Duodenal mucosa (tissue), 2 donors: ENCODE measurements at regions not wholly inside any gene's neighbourhood (a gene's known extent, or its start where the extent isn't known, plus 50 kb on each side); places are given as distances from the start of the nearest gene placed in this dataset.
"Not testable (repeated sequence)": the region's sequence is repeated elsewhere in the genome, so short reads cannot be mapped to it uniquely, and the experiment has no call there.

ENCODE experiments used
- H3K27ac ChIP-seq: one replicate; pipeline ENCODE4 v1.7.0; 2013; ENCODE audit warnings: low read depth, low read length
- H3K27me3 ChIP-seq, 2 donors: one replicate each; pipeline ENCODE4 v1.7.0; 2013; ENCODE audit warnings: low read length in 2 of 2, control low read depth in 1 of 2; ENCODE audit not compliant: insufficient read depth in 2 of 2, control insufficient read depth in 1 of 2
- H3K36me3 ChIP-seq, 2 donors: one replicate each; pipeline ENCODE4 v1.7.0; 2013; ENCODE audit warnings: low read length in 2 of 2, control low read depth in 1 of 2; ENCODE audit not compliant: insufficient read depth in 2 of 2, control insufficient read depth in 1 of 2
- H3K4me1 ChIP-seq, 2 donors: one replicate each; pipeline ENCODE4 v1.7.0; 2013; ENCODE audit warnings: low read length in 2 of 2, control low read depth in 1 of 2; ENCODE audit not compliant: insufficient read depth in 2 of 2, control insufficient read depth in 1 of 2
- H3K4me3 ChIP-seq, 2 donors: one replicate each; pipeline ENCODE4 v1.7.0; 2013; ENCODE audit warnings: low read length in 2 of 2, low read depth in 1 of 2
- H3K9ac ChIP-seq, 2 donors: one replicate each; pipeline ENCODE4 v1.7.0; 2013; ENCODE audit warnings: low read length in 2 of 2, low read depth in 1 of 2
- H3K9me3 ChIP-seq, 2 donors: one replicate each; pipeline ENCODE4 v1.7.0; 2013; ENCODE audit warnings: low read length in 2 of 2, control low read depth in 1 of 2; ENCODE audit not compliant: control insufficient read depth in 1 of 2

DNA sequence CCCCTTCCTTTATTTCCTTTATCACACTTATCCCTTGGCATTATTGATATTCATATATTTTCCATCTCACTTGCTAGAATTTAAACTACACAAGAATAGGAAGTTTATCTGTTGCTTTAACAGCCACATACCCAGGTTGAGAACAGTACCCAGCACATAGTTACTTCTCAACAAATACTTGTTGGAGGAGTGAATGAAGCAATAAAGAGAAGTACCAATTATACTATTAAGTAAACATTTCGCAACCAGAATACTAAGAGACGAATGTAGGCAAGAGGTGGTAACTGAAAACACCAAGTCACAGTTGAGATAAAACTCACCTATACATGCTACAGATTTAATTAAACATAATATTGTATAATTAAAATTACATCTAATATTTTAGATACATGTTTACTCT, 110.9 kb downstream of the FSCB start:
- Histone ChIP-seq H3K4me3 (no peak overlapping the region), H3K9me3 (peaks cover 0 to 2% of the 10 kb centered on the region in 2 donors), H3K36me3 (no peaks in the 10 kb centered on the region), H3K27ac (no peak overlapping the region), H3K9ac (no peak overlapping the region), H3K4me1 (no peaks in the 10 kb centered on the region), H3K27me3 (no peaks in the 10 kb centered on the region)

DNA sequence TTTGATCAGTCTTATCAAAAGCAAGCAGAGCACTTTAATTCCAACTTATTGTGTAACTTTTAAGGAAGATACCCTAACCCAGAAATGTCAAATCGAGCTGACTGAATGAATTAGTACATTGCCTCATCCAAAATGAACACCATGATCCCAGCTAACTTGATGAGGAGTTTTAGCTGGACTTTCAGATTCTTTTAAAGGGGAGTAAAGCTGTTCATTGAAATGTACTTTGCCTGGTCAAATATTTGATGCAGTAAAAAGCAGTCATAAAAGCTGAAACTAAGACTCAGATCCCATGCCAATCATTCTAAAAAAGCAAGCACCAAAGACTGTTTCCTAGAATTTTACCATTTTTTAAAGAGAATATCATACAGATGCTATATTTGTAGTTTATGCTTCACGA, 114.1 kb downstream of the FSCB start:
- H3K4me3 ChIP-seq = no peak overlapping the region
- no peaks in the 10 kb centered on the region for H3K27me3 ChIP-seq
- no peak overlapping the region for H3K27ac ChIP-seq
- H3K36me3 ChIP-seq = no peaks in the 10 kb centered on the region
- no peak overlapping the region for H3K9ac ChIP-seq
- H3K9me3 ChIP-seq = peaks cover 0 to 2% of the 10 kb centered on the region in 2 donors
- no peaks in the 10 kb centered on the region for H3K4me1 ChIP-seq

DNA sequence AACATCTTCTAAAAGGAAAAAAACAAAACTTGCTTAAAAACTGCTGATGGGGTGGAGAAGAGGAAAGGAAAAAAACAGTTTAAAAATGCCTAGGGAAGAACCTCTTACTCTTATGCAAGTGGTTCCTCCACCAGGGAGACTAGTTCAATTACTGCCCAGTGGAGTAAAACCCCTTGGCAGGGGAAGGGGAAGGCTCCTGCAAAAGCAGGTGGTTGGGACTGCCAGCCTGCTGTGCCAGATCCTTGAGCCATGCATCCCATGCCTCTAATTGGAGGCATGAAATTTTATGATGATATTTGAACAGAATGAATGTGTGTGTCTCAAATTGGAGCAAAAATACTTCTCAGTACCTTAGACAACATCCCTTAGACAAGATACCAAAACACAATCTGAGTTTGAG, 118.8 kb downstream of the FSCB start:
- Histone ChIP-seq H3K27ac (no peak overlapping the region), H3K27me3 (no peaks in the 10 kb centered on the region), H3K4me1 (no peaks in the 10 kb centered on the region), H3K36me3 (no peaks in the 10 kb centered on the region), H3K9me3 (peaks cover 0 to 2% of the 10 kb centered on the region in 2 donors), H3K9ac (no peak overlapping the region), H3K4me3 (no peak overlapping the region)

DNA sequence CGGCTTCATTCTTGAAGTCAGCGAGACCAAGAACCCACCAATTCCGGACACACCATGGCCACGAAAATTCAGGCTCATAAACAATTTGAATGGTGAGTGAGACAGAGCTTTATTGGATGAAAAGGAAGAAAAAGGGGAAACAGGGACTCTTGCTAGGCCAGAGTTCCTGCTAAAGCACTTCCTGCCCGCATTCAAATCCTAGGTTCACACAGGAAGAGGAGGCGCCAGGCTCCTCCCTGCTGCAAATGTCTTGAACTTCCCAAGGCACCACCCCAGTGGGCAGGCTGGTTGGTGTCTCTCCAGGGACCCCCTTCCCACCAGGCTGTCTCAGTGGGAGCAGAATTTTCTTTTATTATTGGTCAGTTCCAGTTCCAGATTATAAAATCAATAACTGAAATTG, 121.2 kb downstream of the FSCB start:
- H3K4me3 ChIP-seq = no peak overlapping the region
- H3K27me3 ChIP-seq = no peaks in the 10 kb centered on the region
- H3K9me3 ChIP-seq = no peaks in the 10 kb centered on the region
- no peak overlapping the region for H3K9ac ChIP-seq
- no peaks in the 10 kb centered on the region for H3K4me1 ChIP-seq
- H3K27ac ChIP-seq = no peak overlapping the region
- H3K36me3 ChIP-seq = no peaks in the 10 kb centered on the region

DNA sequence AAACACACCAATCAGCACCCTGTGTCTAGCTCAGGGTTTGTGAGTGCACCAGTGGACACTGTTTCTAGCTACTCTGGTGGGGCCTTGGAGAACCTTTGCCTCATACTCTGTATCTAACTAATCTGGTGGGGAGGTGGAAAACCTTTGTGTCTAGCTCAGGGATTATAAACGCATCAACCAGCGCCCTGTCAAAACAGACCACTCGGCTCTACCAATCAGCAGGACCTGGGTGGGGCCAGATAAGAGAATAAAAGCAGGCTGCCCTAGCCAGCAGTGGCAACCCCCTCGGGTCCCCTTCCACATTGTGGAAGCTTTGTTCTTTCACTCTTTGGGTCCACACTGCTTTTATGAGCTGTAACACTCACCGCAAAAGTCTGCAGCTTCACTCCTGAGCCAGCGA, 121.8 kb downstream of the FSCB start:
- not testable (repeated sequence) for H3K27ac ChIP-seq, H3K9me3 ChIP-seq, H3K4me3 ChIP-seq, H3K36me3 ChIP-seq, H3K9ac ChIP-seq, H3K27me3 ChIP-seq, H3K4me1 ChIP-seq

DNA sequence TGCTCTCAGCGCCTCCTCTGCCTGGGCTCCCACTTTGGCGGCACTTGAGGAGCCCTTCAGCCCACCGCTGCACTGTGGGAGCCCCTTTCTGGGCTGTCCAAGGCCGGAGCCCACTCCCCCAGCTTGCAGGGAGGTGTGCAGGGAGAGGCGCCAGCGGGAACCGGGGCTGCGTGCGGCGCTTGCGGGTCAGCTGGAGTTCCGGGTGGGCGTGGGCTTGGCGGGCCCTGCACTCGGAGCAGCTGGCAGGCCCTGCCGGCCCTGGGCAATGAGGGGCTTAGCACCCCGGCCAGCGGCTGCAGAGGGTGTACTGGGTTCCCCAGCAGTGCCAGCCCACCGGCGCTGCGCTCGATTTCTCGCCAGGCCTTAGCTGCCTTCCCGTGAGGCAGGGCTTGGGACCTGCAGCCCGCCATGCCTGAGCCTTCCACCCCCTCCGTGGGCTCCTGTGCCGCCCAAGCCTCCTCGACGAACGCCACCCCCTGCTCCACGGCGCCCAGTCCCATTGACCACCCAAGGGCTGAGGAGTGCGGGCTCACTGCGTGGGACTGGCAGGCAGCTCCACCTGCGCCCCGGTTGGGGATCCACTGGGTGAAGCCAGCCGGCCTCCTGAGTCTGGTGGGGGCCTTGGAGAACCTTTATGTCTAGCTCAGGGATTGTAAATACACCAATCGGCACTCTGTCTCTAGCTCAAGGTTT, 122.3 kb downstream of the FSCB start:
- H3K9ac ChIP-seq, H3K27ac ChIP-seq, H3K4me1 ChIP-seq, H3K9me3 ChIP-seq, H3K27me3 ChIP-seq, H3K4me3 ChIP-seq, H3K36me3 ChIP-seq: not testable (repeated sequence)

DNA sequence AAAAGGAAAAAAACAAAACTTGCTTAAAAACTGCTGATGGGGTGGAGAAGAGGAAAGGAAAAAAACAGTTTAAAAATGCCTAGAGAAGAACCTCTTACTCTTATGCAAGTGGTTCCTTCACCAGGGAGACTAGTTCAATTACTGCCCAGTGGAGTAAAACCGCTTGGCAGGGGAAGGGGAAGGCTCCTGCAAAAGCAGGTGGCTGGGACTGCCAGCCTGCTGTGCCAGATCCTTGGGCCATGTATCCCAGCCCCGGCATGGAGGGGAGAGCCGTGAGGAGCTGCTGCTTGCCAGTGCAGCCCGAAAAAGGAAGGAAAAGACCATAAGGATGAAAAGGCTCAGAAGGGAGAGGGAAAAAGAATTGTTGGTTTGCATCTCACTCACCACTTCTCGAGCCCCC, 123.0 kb downstream of the FSCB start:
- Histone ChIP-seq H3K4me1 (no peaks in the 10 kb centered on the region), H3K36me3 (no peaks in the 10 kb centered on the region), H3K4me3 (no peak overlapping the region), H3K27ac (no peak overlapping the region), H3K9me3 (no peaks in the 10 kb centered on the region), H3K9ac (no peak overlapping the region), H3K27me3 (no peaks in the 10 kb centered on the region)

DNA sequence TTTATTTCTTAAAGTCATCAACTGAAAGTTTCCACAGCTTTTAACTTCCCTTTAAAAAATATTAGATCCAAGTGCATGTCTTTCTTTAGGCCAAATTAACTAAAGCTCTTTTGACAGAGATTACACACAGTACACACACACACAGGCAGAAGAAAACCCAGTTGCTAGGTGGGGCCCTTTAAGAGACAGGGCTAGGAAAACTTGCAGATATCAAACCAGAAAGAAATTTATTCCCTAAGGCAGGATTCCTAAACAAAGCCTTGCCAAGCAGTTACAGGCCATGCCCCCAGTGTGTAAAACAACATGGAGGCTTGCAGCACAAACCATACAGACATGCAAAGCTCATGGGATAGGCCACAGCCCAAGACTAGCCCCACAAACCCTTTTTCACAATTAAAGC, 123.4 kb downstream of the FSCB start:
- Histone ChIP-seq H3K4me3 (no peak overlapping the region), H3K4me1 (no peaks in the 10 kb centered on the region), H3K27me3 (no peaks in the 10 kb centered on the region), H3K9ac (no peak overlapping the region), H3K27ac (no peak overlapping the region), H3K36me3 (no peaks in the 10 kb centered on the region), H3K9me3 (no peaks in the 10 kb centered on the region)

DNA sequence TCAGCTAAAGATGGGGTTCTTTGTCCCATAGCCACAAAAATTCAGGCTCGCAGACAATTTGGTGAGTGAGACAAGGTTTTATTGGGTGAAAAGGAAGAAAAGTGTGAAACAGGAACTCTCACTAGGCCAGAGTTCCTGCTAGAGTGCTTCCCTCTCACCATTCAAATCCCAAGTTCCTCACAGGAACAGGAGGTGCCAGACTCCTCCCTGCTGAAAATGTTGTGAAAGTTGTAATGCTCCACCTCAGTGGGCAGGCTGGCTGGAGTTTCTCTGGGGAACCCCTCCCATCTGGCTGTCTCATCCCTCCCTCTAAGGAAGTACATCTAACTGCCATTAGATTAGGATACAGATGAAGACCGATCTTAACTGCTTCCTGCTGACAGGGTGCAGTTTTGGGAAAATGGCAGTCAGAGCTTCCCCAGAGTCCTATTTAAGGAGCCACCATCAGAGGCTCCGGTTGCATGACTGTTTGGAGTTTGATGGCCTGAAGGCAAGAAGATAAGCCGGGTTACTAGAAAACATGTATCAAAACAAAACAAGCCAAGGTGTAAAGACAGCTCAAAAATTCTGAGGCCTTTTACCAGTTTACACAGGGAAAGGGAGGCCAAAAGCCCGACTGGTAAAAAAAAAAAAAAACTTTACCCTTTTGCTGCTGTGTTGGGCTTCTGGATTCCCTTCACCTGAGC, 127.6 kb downstream of the FSCB start:
- Histone ChIP-seq H3K4me3 (no peak overlapping the region), H3K27ac (no peak overlapping the region), H3K4me1 (no peaks in the 10 kb centered on the region), H3K9ac (no peak overlapping the region), H3K27me3 (no peaks in the 10 kb centered on the region), H3K9me3 (peaks cover 10 to 17% of the 10 kb centered on the region in 2 donors), H3K36me3 (no peaks in the 10 kb centered on the region)

DNA sequence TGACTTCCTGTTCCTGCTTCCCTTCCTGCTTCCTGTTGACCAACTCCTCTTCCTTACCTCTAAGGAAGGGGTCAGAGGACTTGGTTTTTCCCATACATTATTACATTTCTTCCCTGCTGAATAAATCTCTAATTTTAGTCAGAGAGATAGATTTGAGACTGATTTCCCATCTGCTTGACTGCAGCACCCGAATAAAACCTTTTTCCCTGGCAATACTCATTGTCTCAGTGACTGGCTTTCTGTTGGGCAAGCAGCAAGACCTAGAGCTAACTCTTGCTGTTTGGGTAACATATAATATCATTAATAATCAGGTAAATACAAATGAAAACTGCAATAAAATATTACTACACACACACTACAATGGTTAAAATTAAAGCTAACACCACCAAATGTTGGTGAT, 132.2 kb downstream of the FSCB start:
- no peaks in the 10 kb centered on the region for H3K4me1 ChIP-seq
- H3K27me3 ChIP-seq = no peaks in the 10 kb centered on the region
- no peak overlapping the region for H3K9ac ChIP-seq
- H3K27ac ChIP-seq = no peak overlapping the region
- peaks cover 14 to 17% of the 10 kb centered on the region in 2 donors for H3K9me3 ChIP-seq
- no peaks in the 10 kb centered on the region for H3K36me3 ChIP-seq
- H3K4me3 ChIP-seq = no peak overlapping the region
